ENCODE measurements at regions not wholly inside any gene's neighbourhood (a gene's known extent, or its start where the extent isn't known, plus 50 kb on each side); places are given as distances from the start of the nearest gene placed in this dataset.
"Not testable (repeated sequence)": the region's sequence is repeated elsewhere in the genome, so short reads cannot be mapped to it uniquely, and the experiment has no call there.

GRCh38 chr17:20851591-20852238 lies 191.1 kb downstream of the USP22 start:
- DNase-seq, result not testable (repeated sequence)

- peak; percentile 31 for DNase-seq
Measured at GRCh38 chr17:20852239-20852989, 190.4 kb downstream of the USP22 start.

GRCh38 chr17:20852990-20853370 lies 189.8 kb downstream of the USP22 start:
- no peak for DNase-seq

GRCh38 chr17:20855910-20856470 lies 186.8 kb downstream of the USP22 start:
- not testable (repeated sequence) for DNase-seq

- DNase-seq, result not testable (repeated sequence)
Measured at GRCh38 chr17:20866444-20867209, 176.2 kb downstream of the USP22 start.

GRCh38 chr17:20867436-20867937 lies 175.3 kb downstream of the USP22 start:
- not testable (repeated sequence) for DNase-seq

GRCh38 chr17:20867938-20868661 lies 174.7 kb downstream of the USP22 start:
- not testable (repeated sequence) for DNase-seq

GRCh38 chr17:20868662-20869007 lies 174.2 kb downstream of the USP22 start:
- DNase-seq, result not testable (repeated sequence)

GRCh38 chr17:20873173-20873572 lies 169.6 kb downstream of the USP22 start:
- not testable (repeated sequence) for DNase-seq

GRCh38 chr17:20873688-20874328 lies 169.0 kb downstream of the USP22 start:
- DNase-seq, result not testable (repeated sequence)

GRCh38 chr17:20877384-20877783 lies 165.4 kb downstream of the USP22 start:
- DNase-seq, result not testable (repeated sequence)

- no peak for DNase-seq
Measured at GRCh38 chr17:20890338-20890737, 152.5 kb downstream of the USP22 start.

GRCh38 chr17:20895426-20895825 lies 147.4 kb downstream of the USP22 start:
- DNase-seq, result not testable (repeated sequence)

GRCh38 chr17:20896153-20896649 lies 146.6 kb downstream of the USP22 start:
- no peak for DNase-seq

- not testable (repeated sequence) for DNase-seq
Measured at GRCh38 chr17:20898726-20899125, 144.1 kb downstream of the USP22 start.

GRCh38 chr17:20902496-20902895 lies 140.3 kb downstream of the USP22 start:
- DNase-seq, result not testable (repeated sequence)

GRCh38 chr17:20903549-20903948 lies 139.3 kb downstream of the USP22 start:
- not testable (repeated sequence) for DNase-seq

GRCh38 chr17:20908313-20909267 lies 134.2 kb downstream of the USP22 start:
- no peak for DNase-seq

GRCh38 chr17:20914658-20915057 lies 128.2 kb downstream of the USP22 start:
- no peak for DNase-seq

GRCh38 chr17:20916383-20916782 lies 126.4 kb downstream of the USP22 start:
- DNase-seq, result no peak

Measured in GDM1 (cell line).